Left cardiac atrium (tissue), 4 donors: ENCODE measurements at regions not wholly inside any gene's neighbourhood (a gene's known extent, or its start where the extent isn't known, plus 50 kb on each side); places are given as distances from the start of the nearest gene placed in this dataset.
"Not testable (repeated sequence)": the region's sequence is repeated elsewhere in the genome, so short reads cannot be mapped to it uniquely, and the experiment has no call there.

Experiments used
- ATAC-seq, 2 donors: fragments of 200-7000 bp; cut with Tn5 transposase; one replicate each; pipeline ENCODE4 v1.9.1; 2020; ENCODE audit warnings: mild to moderate bottlenecking in 2 of 2, moderate library complexity in 2 of 2
- DNase-seq: peaks from one replicate; pipeline ENCODE4 v3.0.0-alpha.2; 2020
- intact Hi-C, 2 donors: fragments of 100-400 bp; cut with DNase I; formaldehyde crosslinking; loops; one replicate each; pipeline versions ENCODE4 v1.14.1 to v1.15.1; 2022 to 2023
- donor health status: DM: no; HTN: yes; CAD: no.
- donor health status: DM: no; HTN: yes; CAD: no; lungs with severe emphysema.
- donor health status: DM: yes; HTN: yes; CAD: no.
- donor health status: Dilated cardiomyopathy.

DNA sequence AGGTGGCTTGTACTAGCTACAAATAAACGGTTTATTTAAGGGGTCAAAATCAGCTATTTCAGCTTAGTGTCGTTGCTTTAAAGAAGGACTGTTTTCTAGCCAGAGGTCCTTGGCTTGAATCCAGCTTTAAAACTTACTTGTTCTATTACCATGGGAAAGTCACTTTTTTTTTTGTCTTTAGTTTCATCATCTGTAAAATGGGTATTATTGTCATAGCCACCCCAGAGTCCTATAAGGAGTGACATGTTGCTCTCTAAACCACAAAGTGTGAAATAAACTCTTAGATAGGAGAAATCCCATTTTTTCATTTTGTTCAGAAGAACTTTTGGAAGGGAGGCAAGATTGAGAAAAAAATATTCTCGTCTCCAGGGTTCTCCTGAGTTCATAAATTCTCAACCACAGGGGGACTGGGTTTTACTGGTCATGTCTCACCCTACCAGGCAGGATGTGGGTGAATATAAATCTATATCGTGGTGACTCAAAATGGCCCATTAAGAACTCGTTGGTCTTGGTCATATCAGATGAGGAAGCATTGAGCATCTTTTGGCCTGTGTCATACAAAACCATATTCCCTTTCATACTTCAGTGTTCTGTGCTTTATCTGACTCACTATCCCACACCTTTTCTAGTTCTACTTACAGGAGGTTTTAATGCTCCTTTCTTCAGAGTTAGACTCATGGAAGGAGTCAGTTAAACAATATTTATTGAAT, 202.7 kb upstream of the NR3C1 start:
- intact Hi-C loops: no loop called here
- ATAC-seq (no peak), DNase-seq (no peak)

DNA sequence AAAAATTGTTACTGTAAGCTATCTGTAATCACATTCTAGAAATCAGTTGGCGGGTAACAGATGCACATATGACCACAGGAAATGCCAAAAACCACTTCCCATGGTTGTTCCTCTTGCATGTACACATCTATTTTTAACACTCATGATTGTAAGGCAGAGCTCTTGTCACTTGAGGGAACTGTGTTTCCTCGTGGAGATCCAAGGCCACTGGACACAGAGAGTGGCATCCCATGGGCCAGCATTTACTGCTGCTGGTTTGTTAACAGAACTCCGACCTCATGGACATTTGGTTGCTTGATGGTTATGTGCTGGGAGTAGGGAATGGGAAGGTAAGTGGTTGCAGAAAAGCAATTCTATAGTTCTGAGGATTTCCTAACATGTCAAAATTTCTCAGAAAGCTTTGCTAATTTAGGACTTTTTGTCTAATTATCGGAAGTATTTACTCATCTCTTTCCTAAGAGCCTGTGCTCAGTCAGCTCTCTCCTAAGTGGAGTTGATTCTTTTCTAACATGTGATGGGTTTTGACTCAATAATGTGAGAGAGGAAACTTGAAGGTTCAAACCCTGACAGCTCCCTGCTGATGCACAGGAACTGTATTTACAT, 202.0 kb upstream of the NR3C1 start:
- ATAC-seq (peak; percentile 27 to 84), DNase-seq (no peak)

DNA sequence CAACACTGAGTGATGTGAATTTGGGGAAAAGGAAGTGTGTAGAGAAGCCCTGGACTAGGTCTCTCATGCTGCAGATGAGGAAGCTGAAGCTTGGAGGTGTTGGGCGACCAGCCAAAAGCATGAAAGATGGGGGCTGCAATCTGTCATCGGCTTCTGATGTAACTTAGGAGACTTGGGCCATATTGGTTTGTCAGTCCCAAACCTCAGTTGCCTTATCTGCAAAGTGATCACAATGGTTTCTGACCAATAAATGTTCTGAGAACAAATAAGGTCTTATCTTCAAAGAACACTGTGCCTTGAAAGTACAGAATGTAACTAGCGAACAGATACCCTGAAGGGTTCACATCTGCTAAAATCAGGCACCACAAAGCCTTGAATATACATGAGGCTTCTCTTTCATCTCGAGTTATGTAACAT, 198.4 kb upstream of the NR3C1 start:
- intact Hi-C loops: no loop called here
- ATAC-seq: no peak
- DNase-seq: no peak

More for the DNA sequence above, 202.0 kb upstream of the NR3C1 start:
- intact Hi-C loops: no loop called here

DNA sequence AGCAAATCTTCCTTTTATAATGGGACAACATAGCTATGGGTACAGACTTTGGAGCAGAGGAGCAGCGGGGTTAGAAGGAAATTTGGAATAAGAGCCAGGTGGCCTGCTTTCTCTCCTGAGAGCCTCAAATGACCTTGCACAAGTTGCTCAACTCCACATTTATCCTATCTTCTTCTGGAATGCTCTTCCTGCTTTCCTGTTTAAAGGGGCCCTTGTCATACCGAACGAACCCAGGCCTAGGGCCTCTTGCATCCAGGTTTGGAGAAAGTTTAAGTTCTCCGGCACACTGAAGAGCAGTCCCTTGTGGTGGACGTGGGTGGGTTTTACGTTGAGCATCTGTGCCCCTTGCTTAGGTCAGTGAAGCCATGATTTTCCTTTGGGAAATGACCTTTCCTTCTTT, 197.9 kb upstream of the NR3C1 start:
- ATAC-seq (no peak), DNase-seq (no peak)
- intact Hi-C loops: no loop called here

DNA sequence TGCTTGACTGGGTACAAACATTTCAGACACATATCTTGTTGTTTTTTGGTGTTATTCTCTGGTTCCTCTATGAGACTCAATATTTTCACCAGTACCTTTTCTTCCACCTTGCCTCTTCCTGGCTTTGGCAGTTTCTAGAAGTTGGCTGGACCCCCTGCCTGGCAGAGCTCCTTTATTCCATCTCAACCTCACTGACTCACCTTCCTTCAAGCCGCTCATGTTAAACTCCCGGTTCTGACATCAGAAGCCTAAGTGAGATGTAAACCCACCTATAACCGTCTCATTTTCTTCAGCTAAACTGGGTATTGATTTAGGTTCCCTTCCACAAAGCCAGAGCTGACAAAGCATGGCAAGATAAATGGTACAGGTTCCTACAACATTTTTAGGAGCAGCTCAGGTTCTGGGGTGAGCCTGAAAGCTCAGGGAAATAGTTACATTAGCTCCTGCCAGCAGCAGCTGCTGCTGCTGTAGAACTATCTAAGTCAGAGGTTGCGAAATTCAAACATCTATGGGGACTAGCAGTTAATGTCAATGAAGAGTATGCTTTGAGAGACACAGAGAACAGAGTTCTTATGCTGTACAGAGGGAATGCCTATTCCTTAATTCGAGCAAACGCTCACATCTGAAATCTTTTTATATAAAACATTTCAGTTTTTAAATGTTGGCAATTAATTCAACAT, 197.1 kb upstream of the NR3C1 start:
- DNase-seq: no peak
- ATAC-seq: peak in 1 of 2 donors; percentile 10
- intact Hi-C loops: no loop called here

DNA sequence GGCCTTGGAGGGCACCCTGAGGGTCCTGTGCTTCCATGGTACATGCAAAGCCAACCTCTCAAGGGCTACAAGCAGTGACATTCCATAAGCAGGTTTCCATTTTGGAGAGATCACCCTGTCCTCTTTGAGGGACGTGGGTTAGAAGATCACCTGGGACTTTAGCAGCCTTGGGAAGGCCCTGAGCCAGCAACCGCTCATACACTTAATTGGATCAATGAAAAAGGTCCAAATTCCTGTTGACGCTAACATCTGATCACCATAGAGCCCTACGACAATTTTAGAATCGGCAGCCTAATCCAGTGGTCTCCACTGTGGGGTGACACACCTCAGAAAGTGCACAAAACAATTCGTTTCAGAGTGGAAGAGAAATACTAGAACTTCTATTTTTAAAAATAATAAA, 196.0 kb upstream of the NR3C1 start:
- no peak for DNase-seq
- no peak for ATAC-seq
- intact Hi-C loops: no loop called here

DNA sequence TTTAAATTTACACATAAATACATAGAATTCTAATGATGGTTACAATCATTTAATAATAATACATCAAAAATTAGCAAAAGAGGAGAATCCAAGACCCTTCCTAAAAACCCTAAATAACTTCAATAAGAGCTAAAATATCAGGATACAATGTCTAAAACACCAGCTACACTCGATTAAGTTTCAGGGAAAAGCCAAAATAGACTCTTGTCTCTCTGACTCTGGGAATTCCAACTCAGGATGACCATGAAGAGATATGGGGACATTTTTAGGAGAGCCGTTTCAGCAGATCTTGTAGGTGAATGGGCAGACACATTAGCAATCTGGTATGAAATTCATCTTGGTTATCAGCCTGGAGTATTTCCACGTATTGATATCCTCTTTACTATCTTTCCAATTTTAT, 193.3 kb upstream of the NR3C1 start:
- no peak for DNase-seq
- ATAC-seq: no peak
- intact Hi-C loops: no loop called here

DNA sequence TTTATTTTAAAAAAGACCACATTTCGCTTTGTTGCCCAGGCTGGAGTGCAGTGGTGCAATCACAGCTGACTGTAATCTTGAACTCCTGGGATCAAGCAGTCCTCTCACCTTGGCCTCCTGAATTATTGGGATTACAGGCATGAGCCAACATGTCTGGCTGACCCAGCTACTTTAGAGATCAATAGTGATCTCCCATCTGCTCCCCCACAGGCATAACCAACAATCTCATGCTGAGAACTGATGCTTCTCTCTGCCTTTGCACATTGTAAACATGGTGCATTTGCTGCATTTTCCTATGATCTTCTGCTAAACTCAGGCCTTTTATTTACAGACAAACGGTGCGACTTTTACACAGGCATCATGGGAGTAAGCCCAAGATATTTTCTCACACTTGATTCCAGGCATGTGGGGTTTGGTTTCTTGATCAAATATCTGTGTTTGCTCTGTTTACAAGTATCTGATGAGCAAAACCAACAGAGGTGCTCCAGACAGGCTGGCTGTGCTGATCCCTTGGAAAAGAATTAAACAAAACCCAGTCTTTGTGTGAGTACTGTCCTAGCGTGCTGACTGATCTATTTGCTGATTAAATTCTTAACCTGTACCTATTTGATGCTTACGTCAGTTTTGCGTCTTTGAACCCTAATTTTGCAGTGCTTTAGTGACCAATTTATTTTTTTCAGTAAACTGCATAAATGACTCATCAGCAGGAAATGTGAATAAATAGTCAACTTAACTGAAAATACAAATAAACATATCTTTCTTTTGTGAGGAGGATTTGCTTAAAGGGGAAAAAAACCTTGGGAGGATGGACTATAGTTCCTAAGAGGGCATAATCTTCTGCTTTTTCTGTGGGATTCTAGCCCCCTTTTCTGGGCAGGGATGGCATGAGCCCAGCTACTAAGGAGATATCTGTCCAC, 191.7 kb upstream of the NR3C1 start:
- ATAC-seq (no peak), DNase-seq (no peak)
- intact Hi-C loops: no loop called here

DNA sequence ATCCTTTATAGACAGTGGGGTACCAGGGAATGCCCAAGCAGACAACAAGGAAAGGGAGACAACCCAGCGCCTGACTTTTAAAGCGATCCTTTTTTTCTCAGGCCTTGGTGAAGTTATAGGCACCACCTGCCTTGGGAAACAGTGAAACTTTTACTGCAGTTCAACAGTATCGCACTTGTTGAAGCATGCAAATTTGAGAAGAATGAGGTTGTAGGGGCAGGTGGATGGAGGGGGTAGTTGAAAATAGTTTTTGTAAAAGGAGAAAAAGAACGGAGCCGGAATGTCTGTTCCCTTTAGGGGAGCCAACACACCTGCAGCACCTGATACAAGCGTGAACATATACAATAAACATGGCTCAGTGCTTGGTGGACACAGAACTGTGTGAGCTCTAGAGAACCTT, 190.2 kb upstream of the NR3C1 start:
- no peak for ATAC-seq
- DNase-seq: no peak
- intact Hi-C loops: no loop called here

DNA sequence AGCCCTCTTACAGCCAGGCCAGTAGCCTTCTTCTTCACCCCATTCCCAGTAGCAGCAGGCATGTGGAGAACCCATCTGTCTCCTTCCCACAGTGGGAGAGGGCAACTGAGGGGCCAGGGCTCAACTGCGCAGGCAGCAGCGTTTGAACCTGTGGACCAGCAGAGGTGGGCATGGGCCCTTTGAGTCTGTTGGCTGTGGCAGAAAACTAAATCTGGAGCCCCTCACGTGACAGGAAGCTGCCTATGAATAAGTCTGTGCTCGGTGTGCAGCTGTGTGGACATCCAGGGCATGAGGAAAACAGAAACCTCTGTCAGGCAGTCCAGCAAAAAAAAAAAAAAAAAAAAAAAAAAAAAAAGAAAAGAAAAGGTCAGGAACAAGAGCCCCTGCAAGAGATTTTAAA, 189.2 kb upstream of the NR3C1 start:
- DNase-seq (no peak), ATAC-seq (peak in 1 of 2 donors; percentile 33)
- intact Hi-C loops: no loop called here

DNA sequence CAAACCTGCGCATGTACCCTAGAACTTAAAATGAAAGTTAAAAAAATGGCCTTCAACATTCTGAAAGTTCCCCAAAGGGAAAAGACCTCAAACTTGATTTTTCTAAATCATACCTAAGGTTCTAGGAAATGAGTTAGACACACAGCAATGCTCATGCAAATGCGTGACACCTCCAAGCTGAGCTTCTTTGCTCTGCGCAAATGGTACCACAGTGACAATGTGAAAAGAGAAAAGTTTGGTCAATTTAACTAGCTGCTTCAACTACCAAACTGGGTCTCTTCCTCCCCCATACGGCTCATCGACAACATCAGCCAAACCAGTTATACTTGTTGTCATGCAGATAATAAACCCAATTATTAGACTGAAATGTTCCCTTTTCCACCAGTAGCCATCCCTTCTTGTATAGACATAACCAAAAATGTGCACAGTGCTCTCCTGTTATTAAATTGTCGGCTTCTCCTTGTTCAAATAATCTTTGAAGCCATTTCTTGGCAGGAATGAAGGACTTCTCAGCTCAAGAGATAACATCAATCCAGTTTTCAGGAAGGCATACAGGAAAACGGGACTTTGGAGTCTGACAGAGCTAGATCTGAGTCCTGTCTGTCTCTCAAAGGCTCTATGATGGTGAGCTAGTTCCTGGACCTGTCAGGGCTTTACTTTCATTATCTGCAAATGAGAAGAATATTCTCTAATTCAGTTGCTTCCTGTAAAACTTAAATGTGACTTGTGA, 185.6 kb upstream of the NR3C1 start:
- no peak for ATAC-seq
- DNase-seq: no peak
- intact Hi-C loops: no loop called here

DNA sequence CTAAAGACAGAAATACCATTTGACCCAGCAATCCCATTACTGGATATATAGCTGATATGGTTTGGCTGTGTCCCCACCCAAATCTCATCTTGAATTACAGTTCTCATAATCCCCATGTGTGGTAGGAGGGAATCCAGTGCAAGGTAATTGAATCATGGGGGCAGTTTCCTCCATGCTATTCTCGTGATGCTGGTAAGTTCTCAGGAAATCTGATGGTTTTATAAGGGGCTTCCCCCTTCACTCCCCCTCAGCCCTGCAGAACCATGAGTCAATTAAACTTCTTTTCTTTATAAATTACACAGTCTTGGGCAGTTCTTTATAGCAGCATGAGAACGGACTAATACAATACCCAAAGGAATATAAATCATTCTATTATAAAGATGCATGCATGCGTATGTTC, 184.6 kb upstream of the NR3C1 start:
- DNase-seq, intact Hi-C loops, ATAC-seq: not testable (repeated sequence)

DNA sequence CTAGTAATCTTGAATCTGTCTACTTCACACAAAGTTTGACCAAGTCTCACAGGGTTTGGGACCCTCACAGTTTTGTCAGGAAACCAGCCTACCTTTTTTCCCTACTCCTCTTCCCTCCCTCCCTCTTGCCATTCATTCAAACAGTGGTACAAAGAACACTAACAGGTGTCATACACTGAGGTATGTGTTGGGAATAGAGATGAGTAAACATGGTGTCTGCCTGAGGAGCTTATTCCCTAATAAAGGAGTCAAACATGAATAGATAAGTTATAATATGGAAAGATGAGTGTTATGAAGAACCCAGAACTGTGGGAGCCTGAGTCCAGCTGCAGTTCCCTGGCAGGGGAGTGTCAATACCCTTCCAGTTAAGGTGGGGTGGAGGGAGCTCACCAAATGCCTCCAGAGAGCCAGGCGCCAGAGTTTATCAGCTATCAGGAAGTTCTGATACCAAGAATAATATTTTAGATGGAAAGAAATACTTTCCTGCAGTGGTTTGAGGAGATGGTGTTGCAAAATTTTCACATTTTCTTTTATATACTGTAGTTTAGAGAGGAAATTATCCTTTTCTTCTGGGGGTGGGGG, 183.4 kb upstream of the NR3C1 start:
- peak; percentile 27 to 54 for ATAC-seq
- DNase-seq: peak; percentile 36
- intact Hi-C loops: no loop called here

DNA sequence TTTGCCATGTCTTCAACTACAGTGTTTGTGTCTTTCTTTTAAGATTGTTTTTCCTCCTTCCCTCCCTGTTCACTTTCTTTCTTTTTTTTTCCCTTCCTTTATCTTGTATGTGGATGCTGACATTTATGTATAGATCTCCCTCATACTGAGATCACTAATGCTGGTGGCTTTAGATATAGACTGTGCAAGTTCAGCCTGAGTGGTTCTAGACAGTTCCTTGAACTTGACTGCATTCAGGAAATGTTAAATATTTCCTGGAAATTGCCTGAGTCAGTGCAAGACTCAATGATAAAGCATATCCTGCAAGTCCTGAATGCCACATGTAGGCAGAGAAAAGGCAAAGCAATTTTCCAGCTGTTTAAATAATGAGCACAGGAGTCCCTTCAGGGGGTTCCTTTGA, 182.5 kb upstream of the NR3C1 start:
- ATAC-seq (no peak), DNase-seq (no peak)
- intact Hi-C loops: no loop called here

DNA sequence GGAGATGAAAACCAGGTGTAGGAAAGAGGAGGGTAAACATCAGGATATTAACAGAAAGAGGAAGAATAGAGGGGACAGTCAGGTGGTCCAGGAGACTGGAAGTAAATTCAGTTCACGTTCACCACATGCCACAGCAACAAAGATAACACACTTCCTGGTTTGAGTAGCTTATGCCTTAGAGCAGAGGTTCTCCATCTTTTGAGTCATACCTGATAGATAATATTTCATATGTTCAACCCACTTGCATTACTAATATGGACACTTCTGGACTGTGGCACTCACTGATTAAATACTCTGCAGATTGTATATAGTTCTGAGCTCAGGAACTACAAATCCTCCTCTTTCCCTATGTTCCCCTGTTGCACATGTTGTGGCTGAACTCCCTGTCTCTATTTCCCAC, 179.9 kb upstream of the NR3C1 start:
- DNase-seq (no peak), ATAC-seq (no peak)
- intact Hi-C loops: no loop called here

DNA sequence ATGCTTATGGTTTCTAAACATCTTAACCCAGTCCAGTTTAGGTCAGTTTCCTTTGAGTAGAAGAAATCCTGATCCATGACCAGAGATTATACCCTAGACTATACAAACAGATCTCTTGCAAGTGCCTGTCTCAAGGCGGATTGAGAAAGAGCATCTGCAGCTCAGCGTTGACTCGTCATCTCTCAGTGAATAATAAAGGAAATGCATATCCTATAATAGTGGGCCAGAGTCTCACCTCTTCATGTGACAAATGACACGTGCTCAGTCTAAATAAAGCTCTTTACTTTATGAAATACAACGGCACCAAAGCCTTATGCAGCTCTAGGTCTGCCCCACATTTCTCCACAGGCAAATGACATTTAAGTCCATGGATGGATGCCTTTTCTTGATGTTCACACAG, 179.4 kb upstream of the NR3C1 start:
- no peak for ATAC-seq
- intact Hi-C loops: no loop called here
- DNase-seq: no peak

DNA sequence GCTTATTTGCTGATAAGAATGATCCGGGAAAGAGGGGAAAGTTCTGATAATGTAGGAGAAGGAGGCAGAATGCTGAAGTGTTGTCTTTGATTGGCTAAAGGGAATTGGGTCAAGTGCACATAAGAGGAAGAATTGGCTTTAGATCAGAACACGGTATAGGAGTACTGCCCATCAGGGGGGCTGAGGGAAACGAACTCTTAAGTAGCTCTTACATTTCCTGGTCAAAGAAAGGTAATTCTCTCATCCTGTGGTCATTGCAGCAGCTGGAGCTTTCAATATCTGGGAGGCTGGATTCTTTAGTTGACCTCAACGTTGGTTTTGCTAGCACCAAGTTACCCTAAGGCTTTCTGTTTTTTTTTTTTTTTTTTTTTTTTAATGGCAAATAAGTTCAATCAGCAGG, 178.7 kb upstream of the NR3C1 start:
- ATAC-seq (no peak), DNase-seq (no peak)
- intact Hi-C loops: no loop called here

DNA sequence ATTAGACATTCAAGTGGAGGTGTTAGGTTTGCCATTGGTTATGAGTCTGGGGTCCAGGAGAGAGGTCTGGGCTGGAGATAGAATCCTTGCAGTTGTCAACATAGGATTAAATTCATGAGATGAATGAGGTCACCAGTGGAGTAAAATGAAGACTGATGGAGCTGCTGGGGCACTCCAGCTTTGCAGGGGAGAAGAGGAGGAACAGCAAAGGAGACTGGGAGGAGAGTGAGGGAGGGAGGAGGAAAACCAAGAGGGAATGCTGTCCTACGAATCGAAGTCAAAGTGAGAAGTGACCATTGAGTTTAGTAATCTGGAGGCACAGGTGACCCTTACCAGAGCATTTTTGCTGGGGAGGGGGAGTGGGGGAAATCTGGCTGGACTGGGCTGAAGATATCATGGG, 178.2 kb upstream of the NR3C1 start:
- intact Hi-C loops: no loop called here
- no peak for DNase-seq
- no peak for ATAC-seq

DNA sequence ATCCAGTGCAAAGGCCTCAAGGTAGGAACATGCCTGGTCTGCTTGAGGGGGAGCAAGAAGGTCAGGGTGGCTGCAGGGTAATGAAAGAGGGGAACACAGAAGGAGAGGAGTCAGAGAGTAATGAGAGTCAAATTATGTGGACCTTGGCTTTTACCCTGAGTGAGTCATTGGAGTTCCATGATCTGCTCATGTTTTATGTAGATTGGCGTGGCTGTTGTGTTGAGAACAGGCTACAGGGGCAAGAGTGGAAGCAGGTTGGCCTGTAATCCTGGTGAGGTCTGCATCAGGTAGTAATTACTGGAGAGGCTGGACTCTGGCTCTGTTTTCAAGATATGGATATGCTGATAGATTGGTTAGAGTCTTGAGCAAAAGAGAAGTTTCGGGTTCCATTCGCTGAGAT, 177.7 kb upstream of the NR3C1 start:
- intact Hi-C loops: no loop called here
- ATAC-seq (no peak), DNase-seq (no peak)
